ENCODE measurements at regions not wholly inside any gene's neighbourhood (a gene's known extent, or its start where the extent isn't known, plus 50 kb on each side); places are given as distances from the start of the nearest gene placed in this dataset.

DNA sequence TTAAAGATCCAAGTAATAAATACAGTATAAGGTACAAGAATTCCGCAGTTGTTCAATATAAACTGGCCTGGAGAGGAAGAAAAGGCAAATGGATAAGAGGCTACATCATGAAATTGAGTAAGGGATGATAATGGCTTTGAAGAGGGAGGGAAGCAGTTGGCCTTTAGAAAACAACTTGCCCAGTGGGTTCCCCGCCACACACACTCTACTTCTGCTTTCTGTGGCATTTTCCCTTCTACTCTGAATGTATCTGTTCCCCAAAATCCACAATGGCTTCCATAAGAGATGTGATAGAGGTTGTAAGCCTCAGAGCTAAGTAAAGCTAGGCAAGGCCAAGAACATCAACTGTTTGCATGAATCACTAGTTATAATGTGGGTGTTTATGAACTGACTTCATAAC, 221.3 kb downstream of the MBD2 start:
- TF ChIP-seq, protein P1, sequence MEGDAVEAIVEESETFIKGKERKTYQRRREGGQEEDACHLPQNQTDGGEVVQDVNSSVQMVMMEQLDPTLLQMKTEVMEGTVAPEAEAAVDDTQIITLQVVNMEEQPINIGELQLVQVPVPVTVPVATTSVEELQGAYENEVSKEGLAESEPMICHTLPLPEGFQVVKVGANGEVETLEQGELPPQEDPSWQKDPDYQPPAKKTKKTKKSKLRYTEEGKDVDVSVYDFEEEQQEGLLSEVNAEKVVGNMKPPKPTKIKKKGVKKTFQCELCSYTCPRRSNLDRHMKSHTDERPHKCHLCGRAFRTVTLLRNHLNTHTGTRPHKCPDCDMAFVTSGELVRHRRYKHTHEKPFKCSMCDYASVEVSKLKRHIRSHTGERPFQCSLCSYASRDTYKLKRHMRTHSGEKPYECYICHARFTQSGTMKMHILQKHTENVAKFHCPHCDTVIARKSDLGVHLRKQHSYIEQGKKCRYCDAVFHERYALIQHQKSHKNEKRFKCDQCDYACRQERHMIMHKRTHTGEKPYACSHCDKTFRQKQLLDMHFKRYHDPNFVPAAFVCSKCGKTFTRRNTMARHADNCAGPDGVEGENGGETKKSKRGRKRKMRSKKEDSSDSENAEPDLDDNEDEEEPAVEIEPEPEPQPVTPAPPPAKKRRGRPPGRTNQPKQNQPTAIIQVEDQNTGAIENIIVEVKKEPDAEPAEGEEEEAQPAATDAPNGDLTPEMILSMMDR (IDR thresholded peaks at IDR 0.05), result no peak
- TF ChIP-seq POLR2A (IDR thresholded peaks at IDR 0.05), result no peak
- TF ChIP-seq EP300 (IDR thresholded peaks at IDR 0.05), result no peak

Measured in ovary (tissue), 3 donors.